ENCODE measurements at regions not wholly inside any gene's neighbourhood (a gene's known extent, or its start where the extent isn't known, plus 50 kb on each side); places are given as distances from the start of the nearest gene placed in this dataset.
A peak's percentile ranks its signal among the peaks of the same experiment; 100 is the strongest.
"Not testable (repeated sequence)": the region's sequence is repeated elsewhere in the genome, so short reads cannot be mapped to it uniquely, and the experiment has no call there.

DNA sequence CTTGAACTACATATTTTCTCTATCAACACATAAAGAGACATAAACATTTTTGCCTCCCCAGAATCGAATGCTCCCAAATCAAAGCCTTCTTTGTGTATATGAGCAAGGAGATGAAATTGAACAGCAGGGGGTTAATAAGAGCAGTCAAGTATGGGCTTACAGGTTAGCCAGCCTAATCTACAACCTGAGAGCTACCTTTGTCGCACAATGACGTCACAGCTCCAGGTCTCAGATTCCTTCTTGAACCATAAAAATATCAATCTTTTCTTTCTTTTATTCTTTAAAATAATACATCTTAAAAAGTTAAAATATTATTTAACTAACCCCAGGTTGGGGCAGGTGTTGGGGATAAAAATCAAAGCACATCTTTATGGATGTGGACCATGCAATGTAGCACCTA, 482.9 kb upstream of the CDH11 start:
- no peak for DNase-seq

DNA sequence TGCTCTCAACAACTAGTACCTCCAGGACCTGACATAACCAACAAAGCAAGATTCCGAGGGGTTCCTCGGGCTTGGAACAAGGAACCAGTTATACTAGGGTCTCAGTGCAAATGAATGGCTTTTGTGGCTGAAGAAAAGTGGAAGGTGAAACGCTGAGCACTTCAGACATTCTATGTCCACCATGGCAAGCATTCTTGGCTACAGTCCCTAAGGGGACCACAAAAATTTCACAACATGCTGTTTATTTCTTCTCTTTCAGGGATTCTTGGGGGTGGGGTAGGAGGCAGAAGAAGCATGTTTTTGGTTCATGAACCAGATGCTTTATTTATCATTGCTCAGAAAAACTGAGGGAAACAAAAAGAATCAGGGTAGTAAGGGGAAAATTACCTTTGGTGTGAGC, 479.9 kb upstream of the CDH11 start:
- DNase-seq, result no peak

DNA sequence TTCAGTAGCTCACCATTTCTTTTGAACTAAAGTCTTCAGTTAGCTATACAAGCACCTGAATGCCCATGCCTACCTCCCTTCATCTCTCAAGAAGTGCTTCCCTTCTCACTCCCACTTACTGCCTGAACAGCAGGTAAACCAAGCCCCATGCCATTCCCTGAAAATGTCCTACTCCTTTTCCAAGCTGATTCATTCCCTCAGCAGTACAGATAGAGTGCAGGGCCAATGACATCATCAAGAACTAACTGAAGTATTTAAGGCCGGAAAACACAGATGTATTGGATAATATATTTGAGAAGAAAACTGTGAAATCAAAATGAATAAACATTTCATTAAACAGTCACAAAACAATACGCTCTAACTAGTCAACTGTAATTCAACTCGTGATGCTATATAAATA, 478.8 kb upstream of the CDH11 start:
- no peak for DNase-seq

DNA sequence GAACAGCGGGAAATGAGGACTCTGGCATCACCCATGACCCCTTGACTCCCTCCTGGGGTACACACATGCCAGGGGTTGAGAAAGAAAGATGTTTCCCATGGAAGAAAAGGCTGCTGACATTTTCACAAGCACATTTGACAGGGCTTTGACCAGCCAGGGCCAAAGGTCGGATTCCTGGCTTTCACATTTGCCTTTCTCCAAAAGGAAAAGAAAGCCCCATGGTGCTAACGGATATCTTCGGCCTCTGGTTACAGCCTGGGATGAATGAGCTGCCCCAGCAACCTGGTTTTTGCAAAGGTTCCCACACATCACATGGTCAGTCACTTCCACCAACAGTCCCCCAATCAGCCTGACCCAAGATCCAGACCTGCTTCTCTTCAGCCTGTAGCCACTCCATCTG, 478.2 kb upstream of the CDH11 start:
- DNase-seq, result no peak

DNA sequence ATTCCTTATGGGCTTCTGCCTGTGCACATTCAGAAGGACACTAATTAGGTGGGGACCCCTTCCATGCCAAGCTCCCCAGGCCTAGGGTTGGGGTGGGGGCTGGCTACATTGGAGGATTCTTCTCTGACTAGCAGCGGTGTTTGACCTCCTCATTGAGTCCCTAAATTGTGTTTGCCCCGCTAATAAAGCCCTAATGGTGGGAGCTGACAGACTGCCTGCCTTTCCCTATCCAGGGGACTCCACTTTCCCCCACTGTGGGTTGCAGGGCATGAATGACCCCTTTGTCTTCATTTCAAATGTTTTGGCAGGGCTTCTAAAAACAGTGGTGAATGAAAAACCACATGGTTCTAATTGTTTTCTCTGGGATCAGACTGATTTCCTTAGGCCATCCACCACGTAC, 476.8 kb upstream of the CDH11 start:
- DNase-seq, result peak in 1 of 56 donors; percentile 2

DNA sequence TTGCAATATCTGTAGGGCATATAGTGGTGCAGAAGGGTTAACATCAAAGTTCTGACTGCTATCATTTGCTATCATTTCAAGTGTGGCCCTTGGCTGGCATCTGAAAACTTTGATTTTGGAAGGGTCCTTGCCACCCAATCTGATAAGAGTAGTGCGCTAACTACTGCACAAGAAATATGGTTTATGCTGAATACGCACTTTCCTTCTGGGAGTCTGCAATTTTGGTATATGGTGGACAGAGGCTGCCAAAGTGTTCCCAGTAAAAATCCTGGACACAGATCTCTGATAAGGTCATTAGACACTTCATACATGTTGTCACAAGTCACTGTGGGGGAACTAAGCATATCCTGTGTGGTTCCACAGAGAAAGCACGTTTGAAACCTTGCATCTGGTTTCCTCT, 461.6 kb upstream of the CDH11 start:
- no peak for DNase-seq

DNA sequence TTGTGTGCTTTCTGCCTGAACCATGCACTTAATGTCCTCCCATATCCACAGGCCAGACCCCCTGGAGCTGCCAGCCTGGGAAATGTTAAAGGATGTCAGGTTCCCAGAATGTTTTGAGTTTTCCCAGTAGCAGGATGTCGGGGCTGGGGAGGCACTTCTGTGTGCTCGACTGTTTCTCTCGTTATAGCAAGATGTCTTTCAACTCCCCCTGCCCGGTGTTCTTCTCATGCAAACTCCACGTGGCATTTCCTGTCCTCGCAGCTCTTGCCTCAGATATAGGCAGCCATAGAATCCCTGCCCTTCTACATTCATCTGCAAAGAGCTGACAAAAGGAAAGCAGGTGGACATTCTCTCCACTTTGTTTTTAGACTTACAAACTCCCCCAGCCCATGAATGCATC, 457.2 kb upstream of the CDH11 start:
- DNase-seq, result no peak

DNA sequence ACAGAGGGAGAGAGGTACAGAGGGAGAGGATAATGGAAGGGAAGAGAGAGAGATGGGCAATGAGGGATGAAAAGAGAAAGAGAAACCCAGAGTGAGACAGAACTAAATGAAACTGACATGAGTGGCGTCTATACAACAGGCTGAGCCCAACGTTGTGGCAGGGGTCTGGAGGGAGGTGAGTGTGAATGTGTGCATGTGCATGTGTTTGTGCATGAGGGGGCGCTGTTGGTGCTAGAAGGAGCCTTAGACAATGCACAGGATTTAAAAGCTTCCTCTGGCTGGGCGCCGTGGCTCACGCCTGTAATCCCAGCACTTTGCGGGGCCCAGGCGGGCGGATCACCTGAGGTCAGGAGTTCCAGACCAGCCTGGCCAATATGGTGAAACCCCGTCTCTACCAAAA, 454.8 kb upstream of the CDH11 start:
- DNase-seq, result no peak

DNA sequence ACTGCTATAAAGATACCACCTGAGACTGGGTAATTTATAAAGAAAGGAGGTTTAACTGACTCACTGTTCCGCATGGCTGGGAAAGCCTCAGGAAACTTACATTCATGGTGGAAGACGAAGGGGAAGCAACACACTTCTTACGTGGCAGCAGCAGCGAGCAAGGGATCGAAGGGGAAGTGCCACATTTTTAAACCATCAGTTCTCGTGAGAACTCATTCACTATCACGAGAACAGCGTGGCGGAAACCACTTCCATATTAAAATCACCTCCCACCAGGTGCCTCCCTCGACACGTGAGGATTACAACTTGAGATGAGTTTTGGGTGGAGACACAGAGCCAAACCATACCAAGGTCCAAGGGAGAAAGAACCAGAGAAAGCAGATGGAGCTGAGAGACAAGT, 454.3 kb upstream of the CDH11 start:
- DNase-seq, result no peak

DNA sequence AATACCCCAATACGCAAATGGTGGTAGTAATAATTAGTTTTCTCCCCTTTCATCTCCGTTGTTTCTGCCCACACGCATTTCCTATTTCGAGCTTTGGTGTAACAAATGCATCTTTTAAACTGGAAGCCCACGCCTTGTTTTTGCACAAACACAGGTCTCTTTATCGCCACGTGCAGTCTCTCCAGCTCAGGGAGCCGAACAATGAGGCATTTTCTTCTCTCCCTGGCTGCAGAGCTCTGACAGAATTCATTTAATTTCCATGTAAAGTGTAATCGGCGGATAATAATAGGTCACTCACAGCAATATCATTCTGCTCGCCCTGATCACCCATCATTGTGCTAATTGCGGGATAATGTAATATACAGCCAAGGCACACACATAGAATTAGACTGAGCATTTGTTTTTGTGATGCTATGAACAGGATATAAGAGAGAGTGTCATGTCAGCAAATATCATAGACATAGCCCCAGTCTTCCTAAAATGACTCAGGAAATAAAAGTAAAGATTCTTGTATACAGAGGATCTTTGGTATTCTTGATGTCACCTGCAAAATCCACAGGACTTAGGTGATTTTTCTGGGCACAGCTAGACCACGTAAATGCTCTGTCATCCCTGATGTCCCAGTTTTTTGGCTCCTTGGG, 452.6 kb upstream of the CDH11 start:
- peak in 39 of 56 donors; percentile 2 to 77 (median 31) for DNase-seq

DNA sequence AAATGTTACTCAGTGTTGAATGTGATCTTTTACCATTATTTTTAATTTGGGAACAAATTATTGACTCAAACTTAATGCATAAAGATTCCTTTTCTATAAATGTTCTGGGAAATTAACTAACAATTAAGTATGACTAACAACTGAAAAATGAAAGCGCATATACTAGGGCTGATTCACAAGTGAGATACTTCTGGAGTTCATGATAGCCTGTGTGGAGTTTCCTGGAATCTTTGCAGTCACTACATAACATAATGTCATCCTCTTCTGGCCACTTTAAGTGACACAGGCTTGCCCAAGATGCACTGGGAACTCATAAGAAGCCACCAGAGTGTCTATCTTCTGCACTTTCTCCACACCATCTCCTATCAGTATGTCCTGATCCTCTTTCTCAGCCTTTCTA, 450.3 kb upstream of the CDH11 start:
- DNase-seq, result no peak

DNA sequence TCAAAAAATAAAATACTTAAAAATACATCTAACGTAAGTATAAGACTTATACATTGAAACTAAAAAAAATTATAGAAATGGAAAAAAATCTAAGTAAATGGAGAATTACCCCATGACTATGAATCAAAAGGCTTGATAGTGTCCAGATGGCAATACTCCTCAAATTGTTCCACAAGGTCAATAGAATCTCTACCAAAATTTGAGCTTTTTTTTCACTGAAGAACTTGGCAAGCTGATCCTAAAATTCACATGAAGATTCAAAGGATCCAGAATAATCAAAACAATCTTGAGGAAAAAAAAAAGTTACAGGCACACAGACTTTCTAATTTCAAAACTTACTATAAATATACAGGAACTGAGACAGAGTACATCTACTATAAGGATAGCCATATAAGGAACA, 448.4 kb upstream of the CDH11 start:
- no peak for DNase-seq

DNA sequence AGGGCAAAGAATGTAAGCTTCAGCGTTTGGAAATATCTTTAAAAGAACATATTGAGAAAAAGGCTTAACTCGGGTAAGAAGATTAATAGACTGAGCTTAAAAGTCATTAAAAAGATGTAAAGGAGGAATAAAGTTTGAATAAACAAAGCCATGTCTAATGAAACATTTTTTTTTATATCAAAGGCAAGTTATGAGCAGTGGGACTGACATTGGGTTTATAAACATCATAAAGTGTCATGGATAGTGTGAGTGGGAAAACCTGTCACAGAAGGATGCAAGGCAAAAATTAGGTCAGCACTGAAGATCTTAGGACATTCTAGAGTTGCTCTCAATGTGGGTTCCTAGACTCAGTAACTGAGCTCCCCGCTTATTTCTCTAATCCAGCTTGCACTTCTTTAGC, 438.0 kb upstream of the CDH11 start:
- DNase-seq, result no peak

DNA sequence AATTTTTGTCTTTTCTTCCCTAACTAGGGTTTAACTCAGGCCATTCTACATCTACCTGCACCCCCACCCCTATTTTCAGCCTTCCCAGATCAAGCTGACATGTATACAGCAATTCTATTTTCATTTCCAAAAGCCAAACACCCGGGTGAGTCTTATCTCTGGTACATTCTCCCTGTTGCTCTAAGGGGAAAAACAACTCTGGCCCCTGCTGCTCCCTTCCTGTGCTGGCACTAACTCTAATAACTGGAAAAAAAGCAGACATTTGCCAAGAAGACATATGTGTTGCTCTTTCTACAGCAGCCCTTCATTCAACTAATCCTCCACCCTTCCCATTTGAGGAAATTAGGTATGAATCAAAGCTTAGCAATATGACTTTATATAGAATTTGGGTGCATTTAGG, 427.8 kb upstream of the CDH11 start:
- not testable (repeated sequence) for DNase-seq

DNA sequence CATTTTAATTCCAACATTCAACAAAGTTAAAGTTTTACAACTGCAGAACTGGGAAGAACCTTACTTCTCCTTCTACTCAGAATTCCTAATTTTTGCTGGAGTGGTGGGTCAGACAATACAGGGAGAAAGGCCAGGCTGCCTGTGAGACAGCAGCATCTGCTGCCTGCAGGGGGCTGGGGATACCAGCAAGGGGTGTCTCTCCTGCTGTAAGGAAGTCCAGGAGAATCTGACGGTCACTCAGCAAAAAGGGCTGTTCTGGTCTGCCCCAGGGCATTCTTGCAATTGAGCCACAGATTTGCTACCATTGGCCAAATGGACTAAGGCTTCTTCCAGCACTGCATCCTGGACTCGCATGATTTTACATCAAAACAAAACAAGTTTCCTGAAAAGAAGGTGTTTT, 426.6 kb upstream of the CDH11 start:
- no peak for DNase-seq

DNA sequence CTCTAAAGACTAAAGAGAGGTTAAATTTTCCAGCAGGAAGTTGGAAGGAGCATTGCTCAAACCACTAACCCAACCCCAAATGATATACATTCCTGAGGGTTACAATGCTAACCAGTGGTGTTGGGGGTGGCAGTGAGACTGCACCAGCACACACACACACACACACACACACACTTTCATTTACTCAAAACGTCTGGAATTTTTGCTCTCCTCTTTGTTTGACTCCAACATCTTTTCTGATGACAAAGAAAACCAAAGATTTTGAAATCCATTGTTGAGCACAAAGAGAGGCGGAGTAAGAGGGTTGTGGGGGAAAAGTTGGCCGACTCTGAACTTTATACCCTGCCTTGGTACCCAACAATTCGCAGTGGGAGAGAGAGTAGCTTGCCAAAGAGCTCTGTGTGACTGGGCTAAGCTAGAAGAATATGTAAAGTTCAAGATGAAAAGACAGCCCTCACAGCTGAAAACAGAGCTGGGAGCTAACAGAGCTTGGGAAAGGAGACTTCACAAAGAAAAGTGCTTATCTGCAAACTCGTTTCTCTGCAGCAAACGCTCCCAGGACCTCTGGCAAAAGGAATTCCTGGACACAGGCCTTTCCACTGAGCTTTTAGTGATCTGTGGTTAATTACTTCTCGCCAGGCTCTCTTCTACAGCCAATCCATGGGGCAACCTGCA, 426.0 kb upstream of the CDH11 start:
- DNase-seq, result peak in 1 of 56 donors; percentile 6

DNA sequence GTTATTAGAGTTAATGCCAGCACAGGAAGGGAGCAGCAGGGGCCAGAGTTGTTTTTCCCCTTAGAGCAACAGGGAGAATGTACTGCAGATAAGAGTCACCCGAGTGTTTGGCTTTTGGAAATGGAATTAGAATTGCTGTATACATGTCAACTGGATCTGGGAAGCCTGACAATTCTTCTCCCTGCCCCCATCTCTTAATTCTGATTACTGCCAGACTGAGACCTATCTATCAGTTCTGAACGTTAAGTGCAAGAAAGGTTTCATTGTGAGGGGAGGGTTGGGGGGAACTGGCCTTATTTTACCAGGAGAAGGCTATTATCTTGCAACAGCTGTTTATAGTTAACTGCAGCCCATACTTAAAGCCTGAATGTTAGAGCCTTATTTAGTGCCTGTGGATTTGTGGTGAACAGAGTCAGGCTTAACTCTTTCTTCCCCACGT, 424.5 kb upstream of the CDH11 start:
- DNase-seq, result no peak

DNA sequence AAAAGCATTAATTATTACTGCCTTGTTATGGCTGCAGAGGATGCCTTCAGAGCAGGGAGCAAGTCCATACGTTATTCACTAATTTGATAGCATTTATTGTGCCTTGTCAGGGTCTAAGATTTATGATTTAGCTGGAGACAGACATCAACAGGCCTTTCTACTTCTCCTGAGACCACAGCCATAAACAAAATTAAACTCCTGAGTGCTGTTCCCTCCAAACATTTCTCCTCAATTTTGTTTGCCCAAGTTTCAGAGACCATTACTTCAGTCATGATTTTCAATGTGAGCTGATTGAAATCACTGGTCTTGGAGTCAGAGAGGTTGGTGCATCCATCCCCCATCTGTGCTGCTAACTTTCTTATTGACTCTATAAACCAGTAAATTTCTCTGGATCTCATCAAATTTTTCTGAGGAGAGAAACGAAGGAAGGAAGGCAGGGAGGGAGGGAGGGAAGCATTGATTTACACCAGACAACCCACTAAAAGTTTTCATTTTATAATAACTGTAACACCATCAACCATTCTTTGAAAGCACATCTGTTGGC, 423.6 kb upstream of the CDH11 start:
- no peak for DNase-seq

DNA sequence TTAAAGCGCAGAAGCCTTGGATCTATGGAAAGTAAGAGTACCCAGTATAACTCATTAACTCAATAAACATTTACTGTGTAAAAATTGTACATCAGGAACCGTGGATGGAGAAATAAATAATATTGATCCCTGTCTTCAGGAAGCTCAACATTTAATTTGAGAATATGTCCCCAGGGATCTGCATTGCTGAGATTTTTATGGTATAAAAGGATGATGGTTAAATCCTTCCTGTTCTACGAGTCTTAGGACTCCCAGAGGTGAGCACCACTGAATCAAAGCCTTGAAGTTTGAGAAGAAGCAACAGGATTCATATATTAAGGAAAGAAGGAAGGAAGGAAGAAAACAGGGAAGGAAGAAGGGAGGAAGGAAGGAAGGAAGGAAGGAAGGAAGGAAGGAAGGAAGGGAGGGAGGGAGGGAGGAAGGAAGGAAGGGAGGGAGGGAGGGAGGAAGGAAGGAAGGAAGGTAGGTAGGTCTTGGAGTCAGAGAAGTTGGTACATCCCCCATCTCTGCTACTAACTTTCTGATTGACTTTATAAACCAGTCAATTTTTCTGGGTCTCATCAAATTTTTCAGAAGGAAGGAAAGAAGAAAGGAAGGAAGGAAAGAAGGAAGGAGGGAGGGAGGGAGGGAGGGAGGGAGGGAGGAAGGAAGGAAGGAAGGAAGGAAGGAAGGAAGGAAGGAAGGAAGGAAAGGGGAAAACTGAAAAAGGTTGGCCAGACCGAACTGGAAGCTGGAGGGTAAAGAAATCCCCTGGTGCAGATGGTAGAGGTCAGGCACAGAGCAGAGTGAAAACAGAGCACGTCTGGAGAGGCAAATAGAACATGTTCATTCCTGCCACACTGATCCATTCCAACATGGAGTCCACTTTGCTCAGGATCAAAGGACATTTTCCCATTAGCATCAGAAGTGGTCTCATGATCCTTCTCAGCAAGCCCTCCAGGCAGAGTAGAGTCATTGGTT, 422.2 kb upstream of the CDH11 start:
- DNase-seq, result no peak

DNA sequence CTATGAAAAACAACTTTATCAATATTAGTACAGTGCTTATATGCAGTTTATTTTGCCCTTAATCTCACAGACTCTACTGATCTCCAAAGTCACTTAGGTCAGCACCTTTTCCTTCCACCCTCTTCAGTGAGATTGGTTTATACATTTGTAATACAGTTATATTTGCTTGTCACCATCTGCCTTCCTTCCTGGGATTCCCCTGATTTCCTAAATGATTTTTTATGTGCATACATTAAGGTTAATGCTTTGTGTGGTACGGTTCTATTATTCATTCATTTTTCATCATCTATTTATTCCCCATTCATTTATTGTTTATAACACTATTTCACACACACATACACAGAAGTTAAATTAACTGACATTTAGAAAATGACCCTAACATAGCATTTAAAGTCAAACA, 419.8 kb upstream of the CDH11 start:
- no peak for DNase-seq

DNA sequence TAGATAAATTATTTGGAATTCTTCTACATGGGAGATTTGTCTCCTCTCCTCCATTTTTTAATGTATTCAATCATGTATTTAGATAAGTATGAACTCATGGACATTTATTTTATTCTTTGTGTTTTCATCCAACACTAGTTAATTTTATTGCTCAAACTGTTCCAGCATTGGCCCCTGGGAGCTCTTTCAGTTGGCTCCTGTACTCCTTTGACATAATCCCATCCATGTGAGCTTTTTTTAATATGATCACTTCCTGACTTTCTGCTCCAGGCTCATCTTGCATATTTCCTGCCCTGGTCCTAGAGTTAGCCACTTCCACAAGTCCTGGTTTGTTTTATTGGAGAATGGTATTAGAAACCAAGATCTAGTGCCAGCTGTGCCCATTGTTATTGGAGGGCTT, 419.0 kb upstream of the CDH11 start:
- no peak for DNase-seq

DNA sequence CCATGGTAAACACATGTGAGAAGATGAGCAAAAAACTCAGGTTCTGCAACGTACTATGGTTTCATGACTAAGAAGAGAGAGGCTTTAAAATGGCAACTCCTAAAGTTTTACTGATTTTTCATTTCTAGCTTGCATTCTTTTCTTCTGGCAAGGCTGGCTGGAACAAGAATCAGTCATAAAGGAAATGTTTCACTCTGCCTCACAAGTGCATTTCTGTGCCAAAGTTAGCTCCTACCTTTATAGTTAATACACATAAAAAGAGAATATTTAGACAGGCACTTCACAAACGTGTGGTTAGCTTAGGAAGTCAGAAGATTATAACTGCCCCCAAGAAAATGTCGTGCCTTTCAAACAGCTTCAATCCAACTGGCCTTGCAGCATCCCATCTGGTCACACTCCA, 417.1 kb upstream of the CDH11 start:
- DNase-seq, result no peak
